NT2/D1 (cell line): ENCODE measurements at regions not wholly inside any gene's neighbourhood (a gene's known extent, or its start where the extent isn't known, plus 50 kb on each side); places are given as distances from the start of the nearest gene placed in this dataset.
"Not testable (repeated sequence)": the region's sequence is repeated elsewhere in the genome, so short reads cannot be mapped to it uniquely, and the experiment has no call there.

Experiments used
- SUZ12 ChIP-seq: IDR thresholded peaks from 2 replicates; pipeline ENCODE4 v1.6.1; 2011; ENCODE audit not compliant: insufficient read length, insufficient read depth; ENCODE audit errors: extremely low read depth
- YY1 ChIP-seq: IDR thresholded peaks from 2 replicates; pipeline ENCODE4 v1.6.1; 2011; ENCODE audit not compliant: insufficient read length, insufficient read depth
- ZNF274 ChIP-seq: IDR thresholded peaks from 2 replicates; pipeline ENCODE4 v1.6.1; 2011; ENCODE audit warnings: mild to moderate bottlenecking, low read depth, low read length

GRCh38 chr6:14561563-14561962 is 444.0 kb downstream of the CD83 start:
- not testable (repeated sequence) for TF ChIP-seq YY1, SUZ12, ZNF274
